ENCODE measurements at regions not wholly inside any gene's neighbourhood (a gene's known extent, or its start where the extent isn't known, plus 50 kb on each side); places are given as distances from the start of the nearest gene placed in this dataset.

DNA sequence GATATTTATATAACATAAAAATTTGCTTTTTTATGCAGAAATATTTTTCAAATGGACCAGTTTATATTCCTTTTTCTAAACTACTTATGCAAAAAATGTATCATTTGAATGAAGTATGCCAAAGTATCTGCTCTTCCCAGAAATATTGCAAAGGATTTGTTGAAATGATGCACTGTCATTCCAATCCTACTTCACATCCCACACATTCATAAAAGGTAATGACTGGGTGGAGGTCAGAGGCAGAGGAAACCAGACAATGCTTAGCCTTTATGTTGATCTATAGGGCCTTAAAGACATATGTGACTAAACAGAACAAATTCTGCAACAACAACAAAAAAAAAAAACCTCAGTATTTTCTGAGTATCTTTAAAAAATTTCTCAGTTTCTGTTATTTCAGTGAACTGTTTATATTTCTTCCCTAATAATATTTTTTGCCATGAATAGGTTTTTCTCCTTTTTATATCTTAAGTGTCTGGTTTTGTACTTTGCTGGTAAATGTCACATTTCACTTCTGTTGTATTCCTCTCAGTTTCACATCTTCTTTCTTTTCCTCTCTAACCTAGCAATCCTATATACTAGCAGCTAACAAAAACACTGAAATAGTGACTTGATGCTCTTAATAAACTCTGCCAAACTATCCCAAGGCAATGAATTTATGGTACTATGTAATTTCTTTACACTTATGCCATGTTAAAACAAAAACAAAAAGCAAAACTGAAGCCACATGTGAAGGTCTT is 374.1 kb downstream of the BCKDHB start:
- DNase-seq: no peak

DNA sequence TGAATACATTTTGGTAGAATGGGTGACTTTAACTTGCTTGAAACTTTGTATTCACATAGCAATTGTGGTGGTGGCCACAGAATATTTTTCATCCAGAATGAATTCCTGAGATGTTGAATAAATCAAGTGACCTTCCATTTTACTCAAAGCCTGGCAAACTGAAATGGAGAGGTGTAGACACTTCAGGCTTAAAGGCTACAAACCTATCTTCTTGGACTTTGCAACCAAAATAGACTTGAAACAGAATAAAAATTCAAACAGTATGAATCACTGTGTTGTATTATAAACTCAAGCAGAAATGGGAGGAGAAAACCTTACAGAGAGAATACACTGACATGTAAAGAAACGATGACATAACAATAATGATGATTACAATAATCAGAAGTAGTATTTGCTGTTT is 371.6 kb downstream of the BCKDHB start:
- DNase-seq: no peak

DNA sequence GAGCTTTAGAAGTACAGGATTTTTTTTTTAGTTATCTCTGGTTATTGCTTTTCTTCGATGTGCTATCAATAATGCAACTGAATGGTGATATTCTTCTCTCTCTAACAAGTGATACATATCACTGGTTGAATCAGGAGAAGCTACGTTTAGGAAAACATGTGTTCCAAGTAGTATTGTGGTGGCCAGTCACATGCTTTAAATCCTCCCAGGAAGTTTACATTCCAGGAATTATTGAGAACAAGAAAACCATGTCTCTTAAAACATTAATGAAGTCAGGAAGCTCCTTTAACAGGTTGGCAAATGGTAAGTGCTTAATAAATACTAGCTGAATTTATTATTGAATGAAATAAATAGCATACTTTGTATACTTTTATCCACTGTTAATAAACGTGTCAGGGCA is 371.1 kb downstream of the BCKDHB start:
- no peak for DNase-seq

DNA sequence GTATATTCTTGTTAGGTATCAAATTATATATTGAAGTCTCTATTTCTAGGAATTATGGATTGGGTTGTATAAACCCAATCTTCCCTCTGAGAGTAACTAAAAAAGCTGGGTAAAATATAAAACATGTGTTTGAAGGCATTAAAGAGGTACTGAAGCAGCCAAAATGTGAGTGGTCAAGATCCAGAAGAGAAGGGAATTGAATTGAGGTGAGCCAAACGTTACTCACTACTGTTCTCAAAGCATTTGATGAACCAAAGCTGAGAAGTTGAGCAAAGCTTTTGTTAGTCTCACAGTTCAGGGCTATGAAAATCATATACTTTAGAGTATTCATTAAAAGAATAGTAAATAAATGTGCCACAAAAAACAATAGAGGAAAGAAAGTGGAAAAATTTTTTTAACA is 365.8 kb downstream of the BCKDHB start:
- DNase-seq: no peak

DNA sequence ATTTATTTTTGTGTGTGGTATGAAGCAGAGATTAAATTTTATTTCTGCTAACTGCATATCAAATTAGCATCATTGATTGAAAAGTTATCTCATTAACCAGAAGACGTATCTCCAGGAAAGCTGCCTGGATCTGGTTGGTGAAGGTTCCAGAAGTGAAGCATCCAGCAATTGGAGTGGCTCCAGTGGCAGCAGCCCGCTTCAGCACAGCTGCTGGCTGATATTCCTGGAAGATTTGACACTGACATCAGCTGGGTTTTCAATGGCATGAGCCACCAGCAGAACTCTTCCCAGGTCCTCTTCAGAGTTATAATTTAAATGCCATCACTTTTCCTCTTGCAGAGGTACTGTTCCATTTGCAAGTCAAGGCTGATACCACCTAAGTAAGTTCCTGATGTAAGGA is 363.5 kb downstream of the BCKDHB start:
- DNase-seq: no peak

DNA sequence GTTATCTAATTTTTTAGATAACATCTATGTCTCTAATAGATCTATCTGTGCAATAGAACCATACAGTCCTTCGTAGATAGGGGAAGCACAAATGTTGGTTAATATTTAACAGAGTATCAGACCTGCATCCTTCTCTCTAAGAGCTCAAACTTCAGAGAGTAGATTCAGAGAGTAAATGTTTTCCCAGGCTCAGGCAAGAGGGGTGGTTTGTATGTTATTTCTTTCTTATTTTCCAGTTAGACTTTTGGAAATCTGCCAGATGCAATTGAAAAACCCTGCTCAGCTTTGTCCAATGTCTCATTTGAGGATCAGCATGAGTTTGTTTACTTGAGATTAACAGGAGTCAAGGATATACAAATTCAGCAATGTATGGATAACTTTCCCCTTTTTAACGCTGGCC is 361.9 kb downstream of the BCKDHB start:
- no peak for DNase-seq

DNA sequence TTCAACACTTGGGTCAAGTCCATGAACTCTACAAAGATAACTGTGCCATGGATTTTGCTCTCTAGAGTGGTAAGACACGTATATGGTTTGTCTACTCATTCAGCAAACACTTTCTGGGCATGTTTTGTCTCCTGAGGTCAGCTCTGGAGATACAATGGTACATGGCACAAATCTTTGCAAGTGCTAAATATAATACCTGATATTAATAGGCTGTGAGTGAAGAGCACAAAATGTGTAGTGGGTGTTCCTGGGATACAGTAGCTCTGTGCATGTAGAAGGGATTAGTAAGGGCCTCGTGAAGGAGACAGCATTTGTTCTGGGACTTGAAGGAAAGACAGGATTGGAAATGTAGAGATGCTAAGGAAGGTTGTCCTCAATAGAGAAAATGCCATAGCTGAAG is 360.9 kb downstream of the BCKDHB start:
- DNase-seq: no peak

DNA sequence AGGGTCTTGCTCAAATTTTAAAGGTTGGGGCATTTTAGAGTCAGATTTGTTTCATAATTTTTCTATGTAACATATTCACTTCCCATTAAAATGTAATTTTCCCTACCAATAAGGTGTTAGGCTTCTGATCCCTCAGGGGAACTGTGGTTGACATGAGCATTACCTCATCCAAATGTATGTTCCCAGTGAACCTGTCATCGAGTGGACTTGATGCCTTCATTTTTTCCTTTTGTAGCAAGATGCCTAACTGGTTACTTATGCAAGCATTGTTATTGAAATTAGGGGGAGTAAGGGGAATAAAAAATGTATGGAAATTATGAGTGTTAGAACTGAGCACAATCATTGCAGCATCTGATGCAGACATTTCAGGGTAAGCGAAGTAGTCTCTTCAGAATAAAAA is 360.5 kb downstream of the BCKDHB start:
- DNase-seq: no peak

DNA sequence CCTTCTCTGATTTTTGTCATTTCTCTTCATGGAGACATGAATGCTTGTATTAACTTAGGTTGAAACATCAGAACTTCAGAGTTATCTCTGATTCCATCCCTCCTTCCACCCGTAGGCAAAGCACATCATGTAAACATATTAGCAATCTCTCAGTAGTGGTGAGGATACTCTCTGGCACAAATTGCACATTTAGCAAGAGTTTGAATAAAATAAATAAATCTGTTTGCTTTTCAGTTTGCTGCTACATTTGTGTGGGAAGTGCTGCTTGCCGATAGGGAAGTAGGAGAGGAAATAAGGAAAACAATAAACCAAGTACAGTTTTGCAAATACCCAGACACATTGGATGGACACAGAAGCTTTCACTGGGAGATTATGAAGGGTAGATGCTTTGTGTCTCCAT is 359.0 kb downstream of the BCKDHB start:
- no peak for DNase-seq

DNA sequence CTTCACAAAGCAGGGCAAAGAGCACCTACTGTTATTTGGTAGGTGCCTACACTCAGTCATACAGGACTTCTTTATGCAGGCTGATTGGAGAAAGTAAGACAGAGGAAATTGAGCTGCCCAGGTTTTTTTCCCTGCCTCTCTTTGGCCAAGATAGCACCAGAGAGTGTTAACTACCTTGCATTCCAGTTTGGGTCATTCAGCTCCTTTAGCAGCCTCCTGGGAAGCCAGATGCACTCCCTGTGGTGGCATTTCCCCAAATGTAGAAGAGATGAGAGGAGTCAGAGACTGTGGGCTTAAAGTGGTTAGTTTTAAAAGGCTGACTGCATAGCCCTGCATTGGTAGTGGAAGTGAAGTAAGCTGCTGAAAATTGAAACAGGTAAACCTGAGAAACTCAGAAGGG is 358.4 kb downstream of the BCKDHB start:
- no peak for DNase-seq

DNA sequence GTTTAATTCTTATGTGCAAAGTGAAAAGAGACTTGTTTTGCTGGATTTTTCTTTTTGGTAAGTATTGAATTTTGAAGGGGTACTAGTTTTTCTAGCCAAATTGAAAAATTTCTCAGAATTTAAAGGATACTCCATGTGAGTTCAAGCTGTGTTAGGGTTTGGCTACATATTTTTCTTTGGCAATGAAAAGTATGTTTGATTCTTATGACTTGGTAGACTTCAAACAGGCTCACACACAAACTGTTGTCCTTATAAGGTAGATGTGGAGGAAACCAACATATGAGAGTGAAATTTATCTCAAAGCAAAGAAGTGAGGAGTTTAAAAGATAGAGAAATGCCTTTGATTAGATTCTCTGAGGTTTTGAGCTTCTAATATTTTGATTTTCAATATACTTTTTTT is 356.7 kb downstream of the BCKDHB start:
- DNase-seq: no peak

DNA sequence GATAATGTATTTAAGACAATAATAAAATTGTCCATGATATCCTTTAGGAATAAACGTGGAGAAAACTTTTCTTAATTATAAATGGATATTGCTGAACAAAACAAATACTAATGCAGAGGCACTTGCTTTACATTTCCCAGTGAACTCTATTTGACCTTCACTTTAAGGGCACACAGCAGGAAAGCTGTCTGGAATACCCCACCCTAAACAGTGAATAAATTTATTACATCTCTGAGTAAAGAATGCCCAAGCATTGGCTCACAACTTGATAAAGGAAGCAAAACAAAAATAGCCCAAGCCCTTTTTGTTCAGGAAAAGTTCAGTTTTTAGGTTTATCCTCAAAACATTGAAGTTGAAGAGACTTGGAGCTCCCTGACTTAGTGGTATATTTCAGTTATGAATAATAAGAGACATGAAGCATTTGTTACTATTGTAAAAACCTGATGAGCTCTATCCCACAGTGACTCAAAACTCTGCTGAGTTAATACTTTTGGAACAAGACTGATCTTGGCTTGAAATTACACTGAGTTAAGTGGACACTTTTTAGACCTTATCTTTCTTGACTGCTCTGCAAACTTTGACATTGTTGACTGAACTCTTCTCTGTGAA is 353.9 kb downstream of the BCKDHB start:
- DNase-seq: no peak

DNA sequence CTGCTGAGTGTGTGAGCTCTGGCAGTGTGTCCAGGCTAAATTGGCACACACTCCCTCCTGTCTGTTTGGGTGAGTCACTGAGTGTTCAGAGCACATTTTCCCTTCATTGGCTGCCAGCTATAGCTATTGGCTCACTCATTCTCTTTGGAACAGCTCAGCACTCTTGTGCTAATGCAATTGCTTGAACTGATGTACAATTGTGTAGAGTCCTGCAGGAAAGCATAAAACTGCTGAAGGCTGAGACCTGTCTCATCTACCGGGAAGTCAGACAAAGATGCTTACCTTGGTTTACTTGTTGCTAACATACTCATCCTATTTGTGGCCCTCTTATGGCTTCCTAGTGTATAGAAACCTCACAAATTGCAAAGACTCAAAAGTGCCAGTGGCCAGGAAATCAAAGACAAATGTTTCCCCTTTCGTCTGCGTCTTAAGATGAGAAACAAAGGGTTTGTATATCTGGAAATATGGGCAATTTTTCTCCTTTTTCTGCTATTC is 351.0 kb downstream of the BCKDHB start:
- no peak for DNase-seq

DNA sequence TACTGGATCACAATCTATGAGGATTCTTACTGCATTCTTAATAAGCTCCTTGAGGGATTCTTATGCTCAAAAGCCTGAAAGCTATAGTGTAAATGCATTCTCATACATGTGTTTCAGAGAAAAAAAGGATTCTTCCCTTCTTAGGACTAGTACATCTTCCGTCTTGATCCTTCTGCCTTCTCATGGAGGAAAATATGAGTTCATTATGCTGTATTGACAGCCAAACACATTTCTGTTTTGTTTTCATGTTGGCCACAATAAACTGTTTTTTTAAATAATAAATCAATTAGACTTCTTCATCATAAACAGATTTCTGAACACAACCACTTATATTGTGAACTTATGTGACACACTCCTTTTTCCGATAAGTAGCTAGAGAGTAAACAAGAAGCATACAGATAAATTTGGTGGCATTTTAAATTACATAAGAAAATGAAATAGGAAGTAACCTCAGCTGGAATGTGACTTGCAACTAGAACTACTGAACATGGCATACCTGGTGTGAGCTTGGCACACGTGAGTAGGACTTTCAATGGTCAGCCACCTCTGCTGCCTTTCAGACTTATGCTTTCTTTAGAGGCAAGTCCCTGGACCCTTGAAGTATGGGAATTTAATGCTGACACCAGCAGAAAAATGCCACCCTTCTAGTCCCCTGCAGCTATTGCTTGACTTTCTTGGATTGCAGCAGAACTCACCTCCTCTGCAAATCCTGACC is 350.4 kb downstream of the BCKDHB start:
- DNase-seq: no peak

DNA sequence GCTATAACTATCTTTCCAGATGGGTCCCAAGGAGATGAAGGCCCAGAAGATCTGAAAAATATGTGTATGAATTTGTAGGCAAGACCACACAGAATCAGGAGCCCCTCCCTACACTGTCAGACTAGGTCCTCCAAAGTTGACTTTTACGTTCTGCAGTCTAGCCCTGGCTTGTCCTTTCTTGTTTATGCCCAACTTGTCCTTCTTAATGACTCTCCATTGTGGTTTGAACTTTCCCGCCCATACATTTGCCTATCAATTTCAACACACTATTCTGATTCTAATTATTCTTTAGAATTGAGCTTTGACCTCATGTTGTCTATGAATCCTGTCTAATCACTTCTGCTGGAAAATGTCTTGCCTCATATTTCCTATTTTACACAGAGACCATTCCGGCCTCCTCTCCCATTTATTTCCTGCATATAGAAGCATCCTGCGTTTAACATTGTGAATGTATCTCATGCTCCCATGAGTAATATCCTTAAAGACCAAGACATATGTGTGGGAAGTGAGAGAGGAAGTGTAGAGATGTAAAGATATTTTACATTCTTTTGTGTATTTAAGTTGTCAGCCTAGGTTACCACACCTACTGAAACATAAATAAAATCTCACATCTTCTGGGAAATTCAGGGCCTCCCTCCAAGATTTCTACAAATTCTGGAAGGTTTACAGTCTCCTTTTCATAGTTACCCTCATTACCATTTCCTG is 348.3 kb downstream of the BCKDHB start:
- DNase-seq: no peak

DNA sequence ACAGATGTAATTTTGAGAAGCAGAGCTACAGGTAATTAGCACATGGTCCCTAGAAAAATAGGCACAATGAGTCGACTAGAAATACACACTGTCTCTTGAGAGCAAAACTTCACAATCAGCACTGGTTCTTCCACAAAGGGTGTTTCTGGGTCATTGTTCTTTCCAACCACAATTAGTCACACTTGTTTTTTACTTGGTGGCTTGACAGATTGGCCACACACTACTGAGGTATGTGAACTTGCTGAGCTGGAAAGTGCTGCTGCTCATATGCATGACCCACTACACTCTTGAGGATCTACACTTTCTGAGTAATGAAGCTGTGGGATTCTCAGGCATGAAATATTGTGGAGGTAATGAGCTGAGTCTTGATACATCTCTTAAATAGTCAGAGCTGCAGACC is 347.7 kb downstream of the BCKDHB start:
- no peak for DNase-seq

DNA sequence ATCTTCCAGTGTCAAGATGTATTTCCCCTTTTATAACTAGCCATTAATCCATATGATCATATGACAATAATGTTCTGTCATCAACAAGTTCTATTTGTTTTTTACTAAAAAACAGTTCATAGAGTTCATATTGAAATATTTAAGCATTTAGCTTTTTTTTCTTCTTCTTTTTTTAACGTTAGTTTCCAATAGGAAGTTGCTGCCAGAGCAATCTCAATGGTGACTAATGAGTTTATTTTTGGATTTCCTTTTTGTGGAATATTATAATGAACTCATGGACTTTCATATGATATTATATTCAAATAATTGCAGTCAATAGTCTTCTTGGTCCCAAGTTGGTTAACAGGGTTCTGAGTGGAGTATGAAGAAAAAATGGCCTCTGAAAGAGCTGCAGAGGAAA is 343.3 kb downstream of the BCKDHB start:
- no peak for DNase-seq

DNA sequence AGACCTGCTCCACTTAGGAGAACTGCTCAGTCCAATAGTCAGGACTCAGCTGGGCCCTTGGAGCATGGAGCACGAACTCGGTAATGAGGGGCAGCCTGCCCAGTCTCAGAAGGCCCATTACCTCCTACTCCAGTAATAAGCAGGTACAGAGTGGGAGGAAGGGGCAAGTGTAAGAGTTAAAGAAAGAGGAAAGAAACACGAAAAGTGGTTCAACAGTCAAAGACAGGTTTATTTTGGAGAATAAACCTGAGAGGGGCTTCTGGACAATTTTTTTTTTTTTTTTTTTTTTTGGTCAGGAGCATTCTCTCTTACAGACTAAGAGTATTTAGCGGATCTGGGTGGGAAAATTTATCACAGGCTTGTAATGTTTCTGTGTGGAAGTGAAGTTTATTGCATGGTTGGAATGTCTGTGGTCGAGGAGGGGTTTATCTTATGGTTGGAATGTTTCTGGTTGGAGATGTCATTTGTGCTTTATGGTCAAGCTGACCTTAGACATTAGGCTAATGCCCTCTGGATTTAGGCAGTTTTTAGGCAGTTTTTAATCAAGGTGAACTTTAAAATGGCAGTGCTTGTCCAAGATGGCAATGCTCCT is 340.1 kb downstream of the BCKDHB start:
- no peak for DNase-seq

DNA sequence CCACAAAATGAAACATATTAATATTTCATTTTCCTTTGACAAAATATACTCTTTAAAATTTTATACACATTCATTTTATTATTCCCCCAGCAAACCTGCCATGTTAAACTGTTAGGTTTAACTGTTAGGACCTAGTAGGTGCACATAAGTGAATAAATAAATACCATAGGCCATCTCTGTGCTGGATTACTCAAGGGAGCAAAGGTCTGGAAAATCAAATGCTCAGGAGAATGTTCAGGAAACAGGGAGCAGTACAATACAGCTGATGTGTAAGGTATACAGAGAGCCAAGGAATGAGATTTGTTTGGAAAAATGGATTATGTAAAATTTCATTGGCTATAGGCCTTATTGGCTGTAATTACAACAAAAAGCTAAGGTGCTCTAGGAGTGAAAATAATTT is 339.3 kb downstream of the BCKDHB start:
- DNase-seq: no peak

DNA sequence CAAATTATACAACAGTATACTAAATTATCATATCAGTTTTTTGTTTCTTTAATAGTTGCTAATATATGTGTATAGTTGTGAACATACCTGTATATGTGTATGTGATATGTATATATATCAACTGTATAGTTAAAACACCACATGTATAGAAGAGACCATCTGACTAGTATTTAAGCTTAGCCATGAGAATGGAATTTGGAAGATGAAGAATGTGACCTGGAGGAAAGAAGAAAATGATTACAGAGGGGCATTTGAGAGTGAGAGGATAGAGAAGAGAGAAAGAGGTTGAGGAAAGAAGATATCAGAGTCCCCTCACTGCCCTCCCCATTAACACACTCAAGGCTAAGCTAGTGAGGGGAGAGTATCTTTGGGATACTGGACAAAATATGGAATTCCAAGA is 335.9 kb downstream of the BCKDHB start:
- DNase-seq: no peak

DNA sequence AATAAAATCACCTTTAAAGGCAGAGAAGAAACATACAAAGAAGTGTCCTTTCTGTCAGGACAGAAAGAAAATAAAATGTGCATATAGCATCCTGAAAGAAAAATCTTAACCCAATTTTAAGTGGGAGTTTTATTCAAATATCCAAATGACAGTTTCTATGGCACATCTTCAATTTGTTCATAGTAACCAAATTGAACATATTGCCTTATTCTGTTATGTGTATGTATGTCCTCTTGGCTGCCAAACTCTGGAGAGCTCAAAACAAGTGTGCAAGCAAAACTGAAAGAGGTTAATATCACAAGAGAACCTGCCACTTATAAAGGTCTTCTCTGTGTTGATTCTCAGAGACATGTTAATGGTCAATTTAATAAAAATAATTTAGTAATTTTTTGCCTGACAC is 334.7 kb downstream of the BCKDHB start:
- no peak for DNase-seq

DNA sequence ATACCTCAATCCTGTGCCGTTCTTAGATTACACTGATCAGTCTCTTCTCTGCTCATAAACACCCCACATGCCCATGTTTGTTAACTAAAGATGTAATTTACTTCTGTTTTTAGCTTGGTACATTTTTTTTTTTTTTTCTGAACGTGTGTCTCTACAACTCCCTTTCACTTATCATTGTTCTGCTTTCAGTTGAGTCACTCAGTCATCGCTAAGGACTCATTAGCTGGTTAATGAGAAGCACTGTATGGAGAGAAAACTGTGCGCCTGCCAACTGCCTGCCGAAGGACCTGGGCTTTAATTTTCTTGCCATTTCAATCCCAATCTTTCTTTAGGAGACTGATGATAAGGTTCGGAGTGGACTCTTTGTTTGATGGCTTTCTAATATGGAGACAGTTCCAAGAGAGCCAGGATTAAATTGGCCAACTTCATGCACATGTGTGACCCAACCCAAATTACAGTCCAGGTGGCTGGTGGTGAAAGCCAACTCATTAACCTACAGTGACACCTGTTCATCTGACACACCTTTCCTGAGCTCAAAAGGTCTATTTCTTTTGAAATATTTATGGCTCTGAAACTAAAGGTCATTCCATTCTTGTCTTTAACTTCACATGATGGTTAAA is 334.1 kb downstream of the BCKDHB start:
- peak; percentile 51 for DNase-seq

All from NCI-H1436 treated with DMSO at 0.1 percent for 48 hours (cell line).